Breast epithelium (tissue), 3 donors: ENCODE measurements at regions not wholly inside any gene's neighbourhood (a gene's known extent, or its start where the extent isn't known, plus 50 kb on each side); places are given as distances from the start of the nearest gene placed in this dataset.

ENCODE experiments used
- POLR2AphosphoS5 ChIP-seq, 3 donors: sonication (generic); formaldehyde crosslinking; IDR thresholded peaks; one replicate each; pipeline ENCODE4 v1.6.1; 2017; ENCODE audit warnings: antibody characterized with exemption in 3 of 3
- TF ChIP-seq, protein P1 (sequence below), 3 donors: fragments of 450-650 bp; IDR thresholded peaks; one replicate each; pipeline ENCODE4 v1.5.1; 2016 to 2017; ENCODE audit warnings: antibody characterized with exemption in 3 of 3, mild to moderate bottlenecking in 3 of 3, moderate library complexity in 3 of 3

DNA sequence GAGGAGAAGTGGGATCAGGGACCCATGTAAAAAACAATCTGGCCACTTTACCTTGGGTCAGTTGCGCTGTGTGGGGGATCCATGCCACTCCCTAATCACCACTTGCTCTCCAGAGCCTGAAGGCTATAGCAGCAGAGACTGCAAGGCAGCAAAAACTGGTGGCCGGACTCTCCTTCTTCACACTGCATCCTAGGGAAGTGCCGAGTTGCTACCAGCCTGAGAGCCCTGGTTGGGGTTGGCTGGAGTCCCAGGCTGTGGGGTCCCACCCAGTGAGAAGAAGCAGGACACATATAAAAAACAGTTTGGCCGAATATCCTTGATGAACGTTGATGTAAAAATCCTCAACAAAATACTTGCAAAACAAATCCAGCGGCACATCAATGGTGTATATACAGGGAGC, 341.2 kb downstream of the AEBP2 start:
- TF ChIP-seq, protein P1, sequence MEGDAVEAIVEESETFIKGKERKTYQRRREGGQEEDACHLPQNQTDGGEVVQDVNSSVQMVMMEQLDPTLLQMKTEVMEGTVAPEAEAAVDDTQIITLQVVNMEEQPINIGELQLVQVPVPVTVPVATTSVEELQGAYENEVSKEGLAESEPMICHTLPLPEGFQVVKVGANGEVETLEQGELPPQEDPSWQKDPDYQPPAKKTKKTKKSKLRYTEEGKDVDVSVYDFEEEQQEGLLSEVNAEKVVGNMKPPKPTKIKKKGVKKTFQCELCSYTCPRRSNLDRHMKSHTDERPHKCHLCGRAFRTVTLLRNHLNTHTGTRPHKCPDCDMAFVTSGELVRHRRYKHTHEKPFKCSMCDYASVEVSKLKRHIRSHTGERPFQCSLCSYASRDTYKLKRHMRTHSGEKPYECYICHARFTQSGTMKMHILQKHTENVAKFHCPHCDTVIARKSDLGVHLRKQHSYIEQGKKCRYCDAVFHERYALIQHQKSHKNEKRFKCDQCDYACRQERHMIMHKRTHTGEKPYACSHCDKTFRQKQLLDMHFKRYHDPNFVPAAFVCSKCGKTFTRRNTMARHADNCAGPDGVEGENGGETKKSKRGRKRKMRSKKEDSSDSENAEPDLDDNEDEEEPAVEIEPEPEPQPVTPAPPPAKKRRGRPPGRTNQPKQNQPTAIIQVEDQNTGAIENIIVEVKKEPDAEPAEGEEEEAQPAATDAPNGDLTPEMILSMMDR (IDR thresholded peaks at IDR 0.05) = no peak
- no peak for TF ChIP-seq POLR2AphosphoS5 (IDR thresholded peaks at IDR 0.05)
